ENCODE measurements at regions not wholly inside any gene's neighbourhood (a gene's known extent, or its start where the extent isn't known, plus 50 kb on each side); places are given as distances from the start of the nearest gene placed in this dataset.

- TF ChIP-seq CTCF (IDR thresholded peaks at IDR 0.05), result peak; percentile 80 to 95 (median 84)
- peak; percentile 37 to 78 (median 59) for TF ChIP-seq POLR2AphosphoS5 (IDR thresholded peaks at IDR 0.05)
- TF ChIP-seq POLR2A (IDR thresholded peaks at IDR 0.05), result peak; percentile 9
Observed at GRCh38 chr13:29923554-29924481, 73.4 kb upstream of the UBL3 start.

All from transverse colon (tissue), 4 donors.